IPS DF 19.7 (cell line): ENCODE measurements at regions not wholly inside any gene's neighbourhood (a gene's known extent, or its start where the extent isn't known, plus 50 kb on each side); places are given as distances from the start of the nearest gene placed in this dataset.

Source experiments
- DNase-seq: peaks from one replicate; pipeline ENCODE4 v3.0.0-alpha.2; 2013; ENCODE audit warnings: low read depth, low spot score

DNA sequence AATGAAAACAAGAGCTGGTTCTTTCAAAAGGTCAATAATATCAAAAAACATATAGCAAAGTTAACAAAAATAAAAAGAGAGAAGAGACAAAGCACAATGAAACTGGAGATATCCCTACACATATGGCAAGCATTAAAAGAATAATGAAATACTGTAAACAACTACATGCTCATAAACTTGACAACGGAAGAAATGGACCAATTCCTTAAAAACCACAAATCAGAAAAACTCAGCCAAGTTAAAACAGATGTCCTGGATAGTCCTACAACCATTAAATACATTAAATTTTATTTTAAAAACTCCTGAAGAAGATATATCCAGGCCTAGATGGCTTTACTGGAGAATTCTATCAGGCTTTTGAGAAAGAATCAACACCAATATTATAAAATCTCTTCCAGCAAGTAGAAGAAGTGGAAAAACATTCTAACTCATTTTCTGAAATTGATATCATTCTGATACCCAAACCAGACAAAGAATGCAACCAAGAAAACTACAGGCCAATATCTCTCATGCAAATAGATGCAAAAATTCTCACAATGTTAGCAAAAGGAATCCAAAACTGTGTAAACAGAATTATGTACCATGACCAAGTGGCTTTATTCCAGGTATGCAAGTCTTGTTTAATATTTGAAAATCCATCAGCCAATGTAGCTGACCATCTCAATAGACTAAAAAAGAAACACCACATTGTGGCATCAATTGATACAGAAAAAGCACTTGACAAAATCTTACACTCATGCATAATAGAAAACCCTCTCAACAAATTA, 56.1 kb upstream of the LRRC7 start:
- no peak for DNase-seq

DNA sequence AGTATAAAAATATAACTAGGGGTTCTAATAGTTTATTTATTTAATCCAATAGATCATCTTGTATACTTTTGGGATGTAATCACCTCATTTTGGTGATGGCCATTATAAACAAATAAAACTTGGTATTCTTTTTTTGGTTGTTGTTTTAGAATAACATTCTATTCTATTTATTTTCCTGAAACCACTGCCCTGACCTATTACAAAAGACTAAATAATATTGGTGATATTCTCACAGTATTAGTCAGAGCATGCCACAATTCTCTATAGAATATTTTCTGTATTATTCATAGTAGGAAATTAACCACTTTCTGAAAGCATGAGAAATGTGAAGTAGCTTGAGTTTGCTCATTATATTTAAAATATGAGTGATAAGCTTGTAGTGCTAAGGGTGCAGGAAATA, 54.1 kb upstream of the LRRC7 start:
- no peak for DNase-seq
